ENCODE measurements at regions not wholly inside any gene's neighbourhood (a gene's known extent, or its start where the extent isn't known, plus 50 kb on each side); places are given as distances from the start of the nearest gene placed in this dataset.

GRCh38 chrX:6810776-6811175, 275.9 kb upstream of the VCX3A start:
- Histone ChIP-seq H3K36me3 (no peaks in the 10 kb centered on the region), H3K4me3 (no peak overlapping the region), H3K27ac (no peak overlapping the region), H3K27me3 (no peaks in the 10 kb centered on the region), H3K9me3 (no peaks in the 10 kb centered on the region), H3K4me1 (no peaks in the 10 kb centered on the region)
- DNase-seq (ENCODE audit: low spot score in 2 of 2), result no peak
- TF ChIP-seq POLR2AphosphoS5 (IDR thresholded peaks at IDR 0.05) (no peak), CTCF (IDR thresholded peaks at IDR 0.05) (no peak), POLR2A (IDR thresholded peaks at IDR 0.05) (no peak)
- intact Hi-C loops (cut with DNase I; ENCODE audit: low total_unique reads), result no loop called here

- no peak for DNase-seq (ENCODE audit: low spot score in 2 of 2)
- TF ChIP-seq CTCF (IDR thresholded peaks at IDR 0.05), result no peak
- TF ChIP-seq POLR2AphosphoS5 (IDR thresholded peaks at IDR 0.05), result no peak
- TF ChIP-seq POLR2A (IDR thresholded peaks at IDR 0.05), result no peak
- intact Hi-C loops (cut with DNase I; ENCODE audit: low total_unique reads), result no loop called here
- Histone ChIP-seq H3K27me3 (no peaks in the 10 kb centered on the region), H3K4me1 (no peaks in the 10 kb centered on the region), H3K27ac (no peak overlapping the region), H3K4me3 (no peak overlapping the region), H3K36me3 (no peaks in the 10 kb centered on the region), H3K9me3 (no peaks in the 10 kb centered on the region)
These were observed 268.7 kb upstream of the VCX3A start for GRCh38 chrX:6803607-6804006.

GRCh38 chrX:6793000-6793399, 258.1 kb upstream of the VCX3A start:
- no peaks in the 10 kb centered on the region for H3K9me3 ChIP-seq
- H3K4me1 ChIP-seq, result no peaks in the 10 kb centered on the region
- intact Hi-C loops (cut with DNase I; ENCODE audit: low total_unique reads), result no loop called here
- H3K4me3 ChIP-seq, result no peak overlapping the region
- H3K27ac ChIP-seq, result no peak overlapping the region
- DNase-seq (ENCODE audit: low spot score in 2 of 2), result no peak
- no peaks in the 10 kb centered on the region for H3K27me3 ChIP-seq
- TF ChIP-seq CTCF (IDR thresholded peaks at IDR 0.05) (no peak), POLR2AphosphoS5 (IDR thresholded peaks at IDR 0.05) (no peak), POLR2A (IDR thresholded peaks at IDR 0.05) (no peak)
- no peaks in the 10 kb centered on the region for H3K36me3 ChIP-seq

- H3K36me3 ChIP-seq, result no peaks in the 10 kb centered on the region
- DNase-seq (ENCODE audit: low spot score in 2 of 2), result no peak
- no peaks in the 10 kb centered on the region for H3K27me3 ChIP-seq
- H3K27ac ChIP-seq, result no peak overlapping the region
- no peaks in the 10 kb centered on the region for H3K4me1 ChIP-seq
- no peaks in the 10 kb centered on the region for H3K9me3 ChIP-seq
- no peak overlapping the region for H3K4me3 ChIP-seq
- TF ChIP-seq POLR2A (IDR thresholded peaks at IDR 0.05), result no peak
- no peak for TF ChIP-seq CTCF (IDR thresholded peaks at IDR 0.05)
- no peak for TF ChIP-seq POLR2AphosphoS5 (IDR thresholded peaks at IDR 0.05)
- intact Hi-C loops (cut with DNase I; ENCODE audit: low total_unique reads), result no loop called here
These were observed 249.0 kb upstream of the VCX3A start for GRCh38 chrX:6783912-6784311.

- H3K4me3 ChIP-seq, result no peak overlapping the region
- no peaks in the 10 kb centered on the region for H3K36me3 ChIP-seq
- TF ChIP-seq POLR2AphosphoS5 (IDR thresholded peaks at IDR 0.05), result no peak
- H3K27ac ChIP-seq, result no peak overlapping the region
- H3K4me1 ChIP-seq, result no peaks in the 10 kb centered on the region
- no peaks in the 10 kb centered on the region for H3K9me3 ChIP-seq
- no peak for DNase-seq (ENCODE audit: low spot score in 2 of 2)
- intact Hi-C loops (cut with DNase I; ENCODE audit: low total_unique reads), result no loop called here
- H3K27me3 ChIP-seq, result no peaks in the 10 kb centered on the region
These were observed 247.9 kb upstream of the VCX3A start for GRCh38 chrX:6782831-6783230.
